Progenitor cell of endocrine pancreas (in vitro differentiated cells): ENCODE measurements at regions not wholly inside any gene's neighbourhood (a gene's known extent, or its start where the extent isn't known, plus 50 kb on each side); places are given as distances from the start of the nearest gene placed in this dataset.
"Not testable (repeated sequence)": the region's sequence is repeated elsewhere in the genome, so short reads cannot be mapped to it uniquely, and the experiment has no call there.

ENCODE experiments used
- DNase-seq: peaks from one replicate; pipeline ENCODE4 v3.0.0; 2021; ENCODE audit warnings: low spot score; ENCODE audit not compliant: unreplicated experiment
- H3K27ac Mint-ChIP-seq: 2 replicates; pipeline ENCODE4 v1.8.0; 2021; ENCODE audit warnings: mild to moderate bottlenecking, moderate library complexity, mixed read lengths
- H3K27me3 Mint-ChIP-seq: 2 replicates; pipeline ENCODE4 v1.8.0; 2021; ENCODE audit warnings: mixed read lengths
- H3K36me3 Mint-ChIP-seq: 2 replicates; pipeline ENCODE4 v1.8.0; 2022; ENCODE audit warnings: mixed read lengths; ENCODE audit not compliant: insufficient read depth
- H3K4me1 Mint-ChIP-seq: 2 replicates; pipeline ENCODE4 v1.8.0; 2021; ENCODE audit warnings: low read depth, mixed read lengths
- H3K4me3 Mint-ChIP-seq: 2 replicates; pipeline ENCODE4 v1.8.0; 2021; ENCODE audit warnings: low read depth, mild to moderate bottlenecking, moderate library complexity, mixed read lengths
- H3K9me3 Mint-ChIP-seq: 2 replicates; pipeline ENCODE4 v1.8.0; 2021; ENCODE audit warnings: low read depth, mixed read lengths
- TF ChIP-seq, protein P1 (sequence below): fragments of 200-600 bp; sonication (generic); IDR thresholded peaks from one replicate; pipeline ENCODE4 v1.5.0; 2021; ENCODE audit warnings: antibody characterized with exemption, mild to moderate bottlenecking; ENCODE audit not compliant: unreplicated experiment

DNA sequence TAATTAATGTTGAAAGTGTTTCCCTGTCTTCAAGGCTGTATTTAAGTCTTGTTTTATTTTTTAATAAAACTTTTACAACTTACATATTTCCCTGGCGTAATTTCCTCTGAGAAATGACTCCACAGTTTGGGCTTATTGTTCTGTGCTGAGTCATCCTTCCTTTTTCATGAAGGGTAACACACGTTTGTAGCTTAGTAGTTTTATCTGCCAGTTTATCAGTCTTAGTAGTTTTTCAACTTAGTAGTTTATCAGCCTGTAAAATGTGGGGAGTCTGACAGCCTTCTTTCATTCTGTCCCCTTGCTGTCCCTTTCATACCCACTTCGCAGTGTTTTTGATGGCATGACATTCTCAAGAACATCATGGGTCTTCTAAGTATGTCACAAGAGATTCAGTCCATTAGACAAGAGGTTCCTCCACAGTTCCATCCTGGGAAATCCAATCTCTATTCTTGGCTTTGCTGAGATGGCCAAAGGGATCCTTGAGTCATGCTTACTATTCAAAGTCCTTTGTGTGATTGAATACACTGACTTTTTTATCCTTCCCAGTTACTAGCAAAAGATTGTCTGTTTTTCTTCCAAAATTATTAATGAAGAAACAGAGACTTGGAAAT is 60.0 kb upstream of the SGPP2 start:
- Mint-ChIP-seq H3K27me3 (no peaks in the 10 kb centered on the region), H3K9me3 (peaks cover 10% of the 10 kb centered on the region), H3K36me3 (no peaks in the 10 kb centered on the region), H3K4me3 (no peak overlapping the region), H3K27ac (no peak overlapping the region), H3K4me1 (peaks cover 1% of the 10 kb centered on the region)
- TF ChIP-seq, protein P1, sequence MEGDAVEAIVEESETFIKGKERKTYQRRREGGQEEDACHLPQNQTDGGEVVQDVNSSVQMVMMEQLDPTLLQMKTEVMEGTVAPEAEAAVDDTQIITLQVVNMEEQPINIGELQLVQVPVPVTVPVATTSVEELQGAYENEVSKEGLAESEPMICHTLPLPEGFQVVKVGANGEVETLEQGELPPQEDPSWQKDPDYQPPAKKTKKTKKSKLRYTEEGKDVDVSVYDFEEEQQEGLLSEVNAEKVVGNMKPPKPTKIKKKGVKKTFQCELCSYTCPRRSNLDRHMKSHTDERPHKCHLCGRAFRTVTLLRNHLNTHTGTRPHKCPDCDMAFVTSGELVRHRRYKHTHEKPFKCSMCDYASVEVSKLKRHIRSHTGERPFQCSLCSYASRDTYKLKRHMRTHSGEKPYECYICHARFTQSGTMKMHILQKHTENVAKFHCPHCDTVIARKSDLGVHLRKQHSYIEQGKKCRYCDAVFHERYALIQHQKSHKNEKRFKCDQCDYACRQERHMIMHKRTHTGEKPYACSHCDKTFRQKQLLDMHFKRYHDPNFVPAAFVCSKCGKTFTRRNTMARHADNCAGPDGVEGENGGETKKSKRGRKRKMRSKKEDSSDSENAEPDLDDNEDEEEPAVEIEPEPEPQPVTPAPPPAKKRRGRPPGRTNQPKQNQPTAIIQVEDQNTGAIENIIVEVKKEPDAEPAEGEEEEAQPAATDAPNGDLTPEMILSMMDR: no peak
- no peak for DNase-seq

DNA sequence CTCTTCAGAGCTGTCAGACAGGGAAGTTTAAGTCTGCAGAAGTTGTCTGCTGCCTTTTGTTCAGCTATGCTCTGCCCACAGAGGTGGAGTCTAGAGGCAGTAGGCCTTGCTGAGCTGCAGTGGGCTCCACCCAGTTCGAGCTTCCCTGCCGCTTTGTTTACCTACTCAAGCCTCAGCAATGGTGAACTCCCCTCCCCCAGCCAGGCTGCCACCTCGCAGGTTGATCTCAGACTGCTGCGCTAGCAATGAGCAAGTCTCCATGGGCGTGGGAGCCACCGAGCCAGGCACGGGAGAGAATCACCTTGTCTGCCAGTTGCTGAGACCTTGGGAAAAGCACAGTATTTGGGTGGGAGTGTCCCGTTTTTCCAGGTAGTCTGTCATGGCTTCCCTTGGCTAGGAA is 56.1 kb upstream of the SGPP2 start:
- peak; percentile 14 for DNase-seq
- Mint-ChIP-seq H3K4me3 (peak overlapping the region; percentile 33), H3K9me3 (peaks cover 22% of the 10 kb centered on the region)
- not testable (repeated sequence) for H3K36me3 Mint-ChIP-seq, H3K4me1 Mint-ChIP-seq, H3K27me3 Mint-ChIP-seq, H3K27ac Mint-ChIP-seq

DNA sequence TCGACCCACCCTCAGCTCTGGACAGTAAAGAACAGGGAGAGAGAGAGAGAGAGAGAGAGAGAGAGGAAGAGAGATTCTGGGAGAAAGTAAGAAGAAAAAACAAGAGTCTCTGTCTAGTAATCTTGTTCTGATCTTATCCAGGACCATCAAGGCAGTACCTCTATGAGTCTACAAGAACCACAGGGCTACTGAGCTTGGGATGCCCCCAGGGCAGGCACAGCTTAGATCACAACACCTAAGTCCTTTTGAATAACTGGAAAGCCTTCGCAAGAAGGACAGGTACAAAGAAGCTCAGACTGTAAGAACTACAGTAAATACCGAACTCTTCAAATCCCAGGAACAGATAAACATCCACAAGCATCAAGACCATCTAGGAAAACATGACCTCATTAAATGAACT is 51.4 kb upstream of the SGPP2 start:
- no peak for DNase-seq
- no peak overlapping the region for H3K27ac Mint-ChIP-seq
- no peak overlapping the region for H3K4me3 Mint-ChIP-seq
- peaks cover 16% of the 10 kb centered on the region for H3K9me3 Mint-ChIP-seq
- no peaks in the 10 kb centered on the region for H3K27me3 Mint-ChIP-seq
- no peaks in the 10 kb centered on the region for H3K36me3 Mint-ChIP-seq
- peaks cover 1% of the 10 kb centered on the region for H3K4me1 Mint-ChIP-seq
- TF ChIP-seq, protein P1: no peak
